DMS53 (cell line): ENCODE measurements at regions not wholly inside any gene's neighbourhood (a gene's known extent, or its start where the extent isn't known, plus 50 kb on each side); places are given as distances from the start of the nearest gene placed in this dataset.
"Not testable (repeated sequence)": the region's sequence is repeated elsewhere in the genome, so short reads cannot be mapped to it uniquely, and the experiment has no call there.

Experiments used
- DNase-seq: peaks from one replicate; lab custom pipeline; 2025; lab: John Stamatoyannopoulos, UW

- DNase-seq, result no peak
Measured at GRCh38 chr10:63003816-63004453, 129.2 kb upstream of the NRBF2 start.

GRCh38 chr10:62996925-62997324 is 136.2 kb upstream of the NRBF2 start:
- peak; percentile 47 for DNase-seq

GRCh38 chr10:62996516-62996915 is 136.6 kb upstream of the NRBF2 start:
- DNase-seq, result no peak

GRCh38 chr10:62993121-62993520 is 140.0 kb upstream of the NRBF2 start:
- DNase-seq, result no peak

- no peak for DNase-seq
Measured at GRCh38 chr10:62992145-62992721, 140.9 kb upstream of the NRBF2 start.

- DNase-seq, result no peak
Measured at GRCh38 chr10:62990126-62990525, 143.0 kb upstream of the NRBF2 start.

- DNase-seq, result no peak
Measured at GRCh38 chr10:62985807-62986600, 147.1 kb upstream of the NRBF2 start.

- DNase-seq, result no peak
Measured at GRCh38 chr10:62981096-62981495, 152.0 kb upstream of the NRBF2 start.

DNA sequence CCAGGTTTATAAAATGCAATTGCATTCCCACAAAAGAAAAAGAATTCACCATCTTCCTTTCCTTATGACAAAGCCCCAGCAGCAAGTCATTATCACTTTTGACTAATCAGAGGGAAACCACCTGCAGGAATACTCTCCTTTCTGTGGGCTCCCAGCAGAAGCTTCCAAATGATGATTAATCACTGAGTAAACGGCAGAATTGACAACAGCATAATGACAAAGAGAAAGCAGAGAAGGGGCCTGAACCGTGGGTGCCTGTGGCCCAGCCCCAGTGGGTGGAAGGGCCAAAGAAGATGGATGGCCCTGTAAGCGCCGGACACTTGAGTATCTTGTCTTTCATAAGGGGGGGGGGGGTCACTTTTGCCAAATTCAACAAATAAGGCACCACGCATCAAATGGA is 152.4 kb upstream of the NRBF2 start:
- DNase-seq, result peak; percentile 59

GRCh38 chr10:62979921-62980320 is 153.2 kb upstream of the NRBF2 start:
- no peak for DNase-seq

GRCh38 chr10:62978482-62978881 is 154.6 kb upstream of the NRBF2 start:
- no peak for DNase-seq

DNA sequence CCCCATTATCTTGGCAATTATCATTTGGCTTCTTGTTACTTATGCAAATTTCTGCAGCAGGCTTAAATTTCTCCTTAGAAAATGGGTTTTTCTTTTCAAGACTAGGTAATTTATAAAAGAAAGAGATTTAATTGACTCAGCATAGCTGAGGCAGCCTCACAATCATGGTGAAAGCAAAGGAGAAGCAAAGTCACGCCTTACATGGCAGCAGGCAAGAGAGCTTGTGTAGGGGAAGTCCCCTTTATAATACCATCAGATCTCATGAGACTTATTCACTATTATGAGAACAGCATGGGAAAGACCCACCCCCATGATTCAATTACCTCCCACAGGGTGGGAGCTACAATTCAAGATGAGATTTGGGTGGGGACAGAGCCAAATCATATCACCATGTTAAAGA is 158.3 kb upstream of the NRBF2 start:
- not testable (repeated sequence) for DNase-seq

- DNase-seq, result no peak
Measured at GRCh38 chr10:62972103-62972502, 155.9 kb upstream of the EGR2 start.

GRCh38 chr10:62964026-62964425 is 147.9 kb upstream of the EGR2 start:
- no peak for DNase-seq

GRCh38 chr10:62961951-62962523 is 145.9 kb upstream of the EGR2 start:
- DNase-seq, result no peak

DNA sequence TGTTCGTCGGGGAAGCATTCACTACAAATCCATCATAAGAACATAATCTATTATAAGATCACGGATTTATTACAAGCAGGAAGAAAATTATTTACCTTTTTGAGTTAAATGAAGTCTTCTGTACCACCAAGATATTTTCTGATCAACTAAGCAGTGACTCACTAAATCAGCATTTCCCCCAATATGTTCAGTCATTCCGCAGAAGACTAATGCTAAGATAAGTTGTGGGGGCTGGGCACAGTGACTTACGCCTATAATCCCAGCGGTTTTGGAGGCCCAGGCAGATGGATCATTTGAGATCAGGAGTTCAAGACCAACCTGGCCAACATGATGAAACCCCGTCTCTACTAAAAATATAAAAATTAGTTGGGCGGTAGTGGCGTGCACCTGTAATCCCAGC is 144.2 kb upstream of the EGR2 start:
- DNase-seq, result no peak

- DNase-seq, result no peak
Measured at GRCh38 chr10:62959553-62959952, 143.4 kb upstream of the EGR2 start.

DNA sequence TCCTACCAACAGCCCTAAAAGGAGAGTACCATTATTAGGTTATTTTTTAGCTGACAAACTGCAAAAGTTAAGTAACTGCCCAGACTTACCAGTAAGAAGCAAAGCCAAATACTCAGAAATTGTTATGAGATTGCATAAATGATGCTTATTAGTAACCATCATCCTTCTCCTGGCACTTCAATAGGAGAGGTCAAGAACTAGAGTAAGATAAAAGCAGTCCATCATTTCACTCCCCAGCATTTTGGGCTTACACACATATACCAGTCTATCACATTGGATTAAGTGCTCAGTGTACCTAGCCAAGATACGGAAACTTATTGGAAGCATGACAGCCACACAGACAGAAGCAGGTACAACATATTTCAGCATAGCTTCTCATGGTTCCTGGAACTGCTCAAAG is 142.8 kb upstream of the EGR2 start:
- DNase-seq, result no peak

DNA sequence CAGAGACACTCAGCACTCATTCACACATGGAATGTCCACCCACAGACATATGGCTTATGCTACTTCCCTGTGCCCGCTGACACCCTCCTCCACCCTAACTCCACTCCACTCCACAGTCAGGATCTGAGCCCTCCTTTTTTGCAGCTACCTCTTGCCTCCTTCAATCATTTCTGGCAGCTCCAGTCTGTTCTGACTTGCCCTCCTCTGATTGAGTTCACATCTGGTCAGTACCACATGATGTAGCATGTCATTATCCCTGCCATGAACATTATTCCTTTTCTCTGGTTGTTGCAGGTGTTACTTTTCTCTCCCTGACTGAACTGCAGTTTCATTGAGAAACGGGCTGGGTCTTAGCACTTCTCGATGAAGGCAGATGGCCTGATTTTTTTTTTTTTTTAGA is 130.1 kb upstream of the EGR2 start:
- no peak for DNase-seq

DNA sequence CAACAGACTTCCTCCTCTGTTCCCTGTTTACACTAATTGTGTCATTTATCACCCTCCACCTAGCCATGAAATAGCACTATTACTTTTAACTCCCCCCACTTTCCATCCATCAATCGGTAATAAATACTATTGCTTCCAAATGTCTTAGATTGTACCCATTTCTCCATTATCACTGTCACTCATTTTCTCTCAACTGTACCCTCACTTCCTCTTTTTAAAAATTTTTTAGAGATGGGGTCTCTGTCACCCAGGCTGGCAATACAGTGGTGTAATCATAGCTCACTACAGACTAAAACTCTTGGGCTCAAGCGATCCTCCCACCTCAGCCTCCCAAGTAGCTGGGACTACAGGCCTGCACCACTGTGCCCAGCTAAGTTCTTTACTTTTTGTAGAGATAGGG is 123.5 kb upstream of the EGR2 start:
- DNase-seq, result no peak

DNA sequence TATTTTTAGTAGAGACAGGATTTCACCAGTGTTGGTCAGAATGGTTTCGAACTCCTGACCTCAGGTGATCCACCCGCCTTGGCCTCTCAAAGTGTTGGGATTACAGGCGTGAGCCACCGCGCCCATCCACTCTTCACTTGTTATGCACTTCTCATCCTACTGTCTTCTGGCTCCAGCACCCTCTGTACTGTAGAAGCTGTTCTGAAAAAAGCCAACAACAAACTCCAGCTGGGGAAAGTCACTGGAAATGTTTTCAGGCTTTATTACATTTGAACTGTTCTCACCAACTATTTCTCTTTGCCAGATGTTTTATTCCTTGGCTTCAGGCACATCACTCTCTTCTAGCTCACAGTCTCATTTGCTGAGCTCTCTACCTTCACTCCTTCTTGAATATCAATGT is 122.5 kb upstream of the EGR2 start:
- DNase-seq, result no peak

GRCh38 chr10:62937674-62938073 is 121.5 kb upstream of the EGR2 start:
- no peak for DNase-seq

DNA sequence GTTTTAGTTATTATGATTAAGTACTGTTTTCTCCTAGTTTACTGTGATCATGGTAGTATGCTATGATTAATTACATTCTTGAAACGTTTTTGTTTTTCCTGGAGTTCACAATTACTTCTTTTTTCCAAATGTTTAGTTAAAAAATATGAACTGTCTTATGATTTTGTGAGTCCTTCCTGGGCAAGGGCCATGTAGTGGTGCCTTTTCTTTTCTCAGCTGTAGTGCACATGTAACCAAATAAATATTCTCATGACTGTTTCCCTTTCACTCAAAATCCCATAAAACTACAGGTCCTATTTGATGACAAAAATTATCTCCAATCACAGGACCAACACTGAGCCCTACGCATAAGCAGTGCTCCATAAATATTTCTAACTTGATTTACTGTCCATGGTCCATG is 118.9 kb upstream of the EGR2 start:
- DNase-seq, result no peak
